ENCODE measurements at regions not wholly inside any gene's neighbourhood (a gene's known extent, or its start where the extent isn't known, plus 50 kb on each side); places are given as distances from the start of the nearest gene placed in this dataset.

DNA sequence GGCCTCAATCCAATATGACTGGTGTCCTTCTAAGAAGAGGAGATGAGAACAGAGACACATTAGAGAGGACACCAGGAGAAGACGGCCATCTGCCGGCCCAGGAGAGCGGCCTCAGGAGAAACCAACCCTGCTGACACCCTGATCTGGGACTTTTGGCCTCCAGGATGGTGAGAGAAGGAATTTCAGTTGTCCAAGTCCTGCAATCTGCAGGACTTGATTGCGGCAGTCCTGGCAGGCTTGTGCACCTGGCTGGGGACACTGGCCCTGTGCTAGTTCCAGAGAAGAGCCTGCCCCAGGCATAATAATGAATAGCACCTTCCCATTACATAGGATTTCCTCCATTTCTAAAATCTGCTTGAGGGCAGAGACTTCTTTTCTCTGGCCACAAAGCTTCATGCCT lies 409.9 kb upstream of the SHH start:
- no peak for DNase-seq (ENCODE audit: low read depth)

DNA sequence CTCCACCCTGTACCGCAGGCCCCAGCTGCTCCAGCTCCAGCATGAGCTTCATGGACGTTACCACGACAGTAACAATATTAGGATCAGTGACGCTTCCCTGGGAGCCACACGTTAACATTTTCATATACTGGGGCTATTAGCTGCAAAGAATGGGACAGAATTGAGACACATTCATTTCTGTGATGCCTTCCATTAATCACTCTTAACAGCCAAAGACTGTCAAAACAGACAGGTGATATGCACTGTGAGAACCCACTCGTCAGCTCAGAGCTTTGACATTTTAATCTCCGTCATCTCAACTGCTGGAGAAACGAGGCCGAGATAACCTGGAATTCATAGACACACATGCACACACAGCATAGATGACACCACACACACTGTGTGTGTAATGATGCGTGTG lies 408.4 kb upstream of the SHH start:
- no peak for DNase-seq (ENCODE audit: low read depth)

DNA sequence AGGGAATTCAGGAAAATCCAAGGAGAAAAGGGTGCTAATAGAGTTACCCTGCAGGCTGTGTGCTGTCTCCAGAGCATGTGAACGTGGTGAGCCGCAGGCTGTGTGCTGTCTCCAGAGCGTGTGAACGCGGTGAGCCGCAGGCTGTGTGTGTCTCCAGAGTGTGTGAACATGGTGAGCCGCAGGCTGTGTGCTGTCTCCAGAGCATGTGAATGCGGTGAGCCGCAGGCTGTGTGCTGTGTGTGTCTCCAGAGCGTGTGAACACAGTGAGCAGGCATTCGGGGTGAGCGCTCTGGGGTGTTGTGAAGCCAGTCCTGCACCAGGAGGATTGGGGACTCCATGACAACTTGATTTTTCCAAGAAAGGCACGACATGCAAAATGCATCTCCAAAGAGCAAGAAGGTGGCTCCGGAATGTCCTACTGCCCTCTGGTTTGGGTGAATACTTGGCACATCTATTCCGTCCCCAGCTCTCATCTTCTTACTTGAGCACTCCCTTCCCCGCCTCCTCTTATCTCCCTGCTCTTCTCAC lies 407.9 kb upstream of the SHH start:
- no peak for DNase-seq (ENCODE audit: low read depth)

DNA sequence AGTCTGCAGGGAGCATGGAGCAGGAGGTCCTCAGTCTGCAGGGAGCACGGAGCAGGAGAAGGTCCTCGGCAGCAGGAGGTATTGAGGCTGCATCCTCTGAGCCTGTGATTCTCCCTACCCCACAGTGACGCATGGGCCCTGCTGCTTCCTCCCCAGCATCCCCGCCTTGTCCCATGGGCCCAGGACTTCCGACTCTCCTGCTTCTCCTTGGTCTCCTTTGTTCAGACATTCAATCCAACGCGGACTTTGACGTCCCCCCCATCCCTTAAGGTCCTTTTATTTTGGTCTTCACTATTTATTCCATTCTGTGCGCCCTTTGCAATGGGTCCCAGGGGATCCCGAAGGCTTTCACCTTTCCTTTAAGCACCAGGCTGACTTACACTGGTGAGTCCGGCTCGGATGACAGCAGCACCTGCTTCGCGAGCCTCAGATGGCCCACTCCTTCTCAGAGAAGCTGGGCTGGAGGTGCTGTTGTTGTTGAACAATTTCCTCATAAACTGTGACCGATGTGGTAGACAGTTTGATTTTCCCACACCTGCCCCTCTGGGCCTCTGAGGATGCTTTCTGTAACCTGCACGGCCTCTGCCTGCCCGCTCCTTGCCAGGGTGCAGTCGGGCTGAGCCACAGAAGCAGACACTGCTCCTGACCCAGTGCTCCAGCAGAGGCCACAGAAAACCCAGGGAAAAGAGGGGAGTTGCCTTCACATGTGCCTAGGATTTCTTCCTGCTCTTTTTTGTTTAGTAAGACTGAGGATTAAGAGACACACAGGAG lies 407.2 kb upstream of the SHH start:
- no peak for DNase-seq (ENCODE audit: low read depth)

DNA sequence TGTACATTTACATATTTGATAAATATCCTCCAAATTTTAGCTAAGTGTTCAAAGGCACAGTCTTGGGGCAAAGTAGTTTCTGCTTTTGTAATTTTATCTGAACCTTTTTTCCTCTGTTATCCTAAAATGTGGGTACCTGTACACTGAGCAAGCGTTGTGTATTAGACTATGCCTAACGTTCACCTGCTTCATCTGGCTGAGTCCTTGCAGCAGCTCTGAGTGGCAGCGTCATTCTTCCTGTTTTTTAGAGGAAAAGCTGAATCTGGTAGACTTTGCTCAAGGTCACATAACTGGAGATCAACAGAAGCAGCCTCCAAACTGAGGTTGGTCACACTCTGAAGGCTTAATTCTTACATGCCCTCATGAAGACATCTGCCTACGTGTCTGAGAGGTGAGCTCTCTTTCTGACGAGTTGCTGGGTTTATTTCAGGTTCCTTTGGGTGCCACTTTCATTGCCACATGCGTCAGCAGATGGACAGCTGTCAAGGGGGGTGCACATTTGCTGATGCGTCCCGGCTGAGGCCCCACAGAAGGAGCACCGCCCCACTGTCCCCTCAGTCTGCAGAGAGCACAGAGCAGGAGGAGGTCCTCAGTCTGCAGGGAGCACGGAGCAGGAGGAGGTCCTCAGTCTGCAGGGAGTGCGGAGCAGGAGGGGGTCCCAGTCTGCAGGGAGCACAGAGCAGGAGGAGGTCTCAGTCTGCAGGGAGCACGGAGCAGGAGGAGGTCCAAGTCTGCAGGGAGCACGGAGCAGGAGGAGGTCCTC lies 406.5 kb upstream of the SHH start:
- no peak for DNase-seq (ENCODE audit: low read depth)

DNA sequence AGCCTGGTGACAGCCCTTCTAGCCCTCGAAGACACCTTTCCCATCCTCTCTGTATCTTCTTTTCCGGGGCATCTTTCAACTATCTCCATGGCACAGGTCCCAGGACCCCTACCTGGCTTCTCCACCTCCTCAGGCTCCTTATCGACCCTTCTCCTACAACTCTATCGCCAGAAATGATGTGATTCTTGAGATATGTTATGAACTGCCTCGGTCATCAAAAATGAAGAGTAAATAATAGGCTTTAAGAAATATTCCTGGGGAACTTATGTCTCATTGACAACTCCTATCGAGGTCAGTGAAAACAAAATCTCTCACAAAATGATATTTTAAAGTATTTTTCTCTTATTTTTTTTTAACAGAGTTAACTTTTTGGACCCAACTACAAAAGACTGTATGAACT lies 405.5 kb upstream of the SHH start:
- no peak for DNase-seq (ENCODE audit: low read depth)

DNA sequence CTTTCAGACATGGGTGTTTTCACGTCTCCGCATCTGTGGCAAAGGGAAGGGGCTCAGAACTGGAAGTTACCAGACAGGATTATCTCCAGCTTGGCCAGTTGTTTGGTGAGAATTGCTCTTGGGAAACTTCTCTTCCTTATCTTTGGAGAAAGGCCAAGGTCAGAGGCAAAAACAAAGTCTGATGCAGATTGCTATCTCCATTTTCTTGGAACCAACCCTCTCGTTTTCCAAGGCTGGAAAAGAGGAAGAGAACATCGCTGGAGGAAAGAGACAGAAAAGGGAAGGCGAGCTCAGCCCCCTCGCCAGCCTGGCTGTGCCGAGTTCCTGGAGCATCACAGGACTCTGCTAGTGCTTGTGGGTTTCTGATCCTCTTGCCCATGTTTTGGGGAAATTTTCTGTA lies 396.8 kb upstream of the SHH start:
- no peak for DNase-seq (ENCODE audit: low read depth)

DNA sequence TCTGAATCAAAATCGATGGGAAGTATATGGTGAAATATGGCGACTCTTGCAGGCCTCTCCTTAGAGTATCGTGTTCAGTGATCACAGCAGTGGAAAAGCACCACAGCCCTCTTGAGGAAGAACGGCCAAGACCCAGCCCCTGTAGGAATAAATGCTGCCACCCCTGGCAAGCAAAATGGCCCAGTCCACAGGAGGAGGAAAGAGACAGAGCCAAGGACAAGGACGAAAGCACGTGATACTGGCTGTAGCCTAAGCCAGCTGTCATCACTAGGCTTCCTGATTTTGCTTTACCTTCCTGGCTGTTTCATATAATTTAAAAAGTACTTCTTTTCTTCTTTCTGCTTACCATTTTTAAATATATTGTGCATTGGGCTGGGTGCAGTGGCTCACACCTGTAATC lies 395.0 kb upstream of the SHH start:
- DNase-seq (ENCODE audit: low read depth), result no peak

DNA sequence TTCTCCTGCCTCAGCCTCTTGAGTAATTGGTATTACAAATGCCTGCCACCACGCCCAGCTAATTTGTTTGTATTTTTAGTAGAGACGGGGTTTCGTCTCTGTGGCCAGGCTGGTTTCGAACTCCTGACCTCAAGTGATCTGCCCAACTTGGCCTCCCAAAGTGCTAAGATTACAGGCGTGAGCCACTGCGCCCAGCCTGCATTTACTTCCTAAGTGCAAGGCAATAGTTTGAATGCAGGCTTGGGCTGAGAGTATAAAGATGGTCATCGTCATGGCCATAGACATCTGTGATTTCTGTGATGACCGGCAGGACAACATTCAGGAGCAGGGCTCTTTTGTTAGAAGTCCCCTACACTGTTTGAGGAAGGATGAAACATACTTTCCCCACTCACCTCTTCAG lies 393.9 kb upstream of the SHH start:
- DNase-seq (ENCODE audit: low read depth), result no peak

DNA sequence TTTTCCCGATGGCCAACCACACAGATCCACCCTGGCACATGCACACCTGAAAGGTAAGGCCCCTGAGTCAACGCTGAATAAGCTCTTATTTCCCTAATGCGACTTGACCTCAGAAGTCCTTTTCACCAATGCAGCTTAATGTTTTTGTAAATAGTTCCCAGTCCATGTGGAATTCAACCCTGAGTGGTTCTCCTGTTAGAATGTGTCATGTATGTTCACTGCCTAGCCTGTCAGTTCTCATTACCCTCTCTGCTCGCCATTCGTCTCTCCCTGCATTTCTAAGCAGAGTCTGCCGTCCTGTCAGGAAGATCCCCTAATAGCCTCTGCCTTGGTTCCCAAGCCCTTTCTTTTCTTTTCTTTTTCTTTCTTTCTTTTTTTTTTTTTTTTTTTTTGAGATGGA lies 392.6 kb upstream of the SHH start:
- DNase-seq (ENCODE audit: low read depth), result no peak

DNA sequence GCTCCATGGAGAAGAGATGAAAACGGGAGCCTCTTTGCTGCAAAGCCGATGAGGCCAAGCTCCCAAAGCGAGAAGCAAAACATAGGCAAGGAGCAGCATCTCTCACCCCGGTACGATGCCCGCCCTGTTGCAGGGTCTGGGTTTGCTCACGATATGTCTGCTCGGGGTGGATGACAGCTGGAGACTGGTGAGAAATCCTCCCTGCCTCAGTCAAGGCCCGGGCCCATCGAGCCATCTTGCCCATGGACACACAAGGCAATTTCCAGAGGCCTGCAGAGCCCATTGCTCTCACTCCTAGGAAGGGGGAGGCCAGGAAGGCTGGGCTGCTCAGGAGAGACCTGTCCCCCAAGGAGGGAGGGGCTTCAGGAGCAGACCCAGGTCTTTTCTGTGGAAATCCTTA lies 391.7 kb upstream of the SHH start:
- no peak for DNase-seq (ENCODE audit: low read depth)

DNA sequence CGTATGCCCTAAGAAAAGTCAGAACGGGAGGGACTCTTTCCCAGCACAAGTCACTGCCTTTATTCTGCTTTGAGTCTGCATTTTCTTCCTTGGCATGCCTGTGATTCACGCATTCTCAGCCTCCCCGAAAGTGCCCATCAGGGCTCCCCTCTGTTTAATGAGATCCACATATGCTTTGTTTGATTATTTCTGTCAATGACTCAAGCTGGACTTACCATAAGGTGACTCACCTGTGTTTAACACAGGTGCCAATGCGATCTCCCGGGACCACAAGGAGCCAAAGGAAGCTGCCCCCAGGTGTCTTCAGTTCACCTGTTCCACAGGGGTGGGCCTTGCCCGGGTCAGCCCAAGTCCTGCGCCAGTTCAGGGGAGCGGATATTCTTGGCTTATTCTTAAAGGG lies 386.0 kb upstream of the SHH start:
- DNase-seq (ENCODE audit: low read depth), result no peak

DNA sequence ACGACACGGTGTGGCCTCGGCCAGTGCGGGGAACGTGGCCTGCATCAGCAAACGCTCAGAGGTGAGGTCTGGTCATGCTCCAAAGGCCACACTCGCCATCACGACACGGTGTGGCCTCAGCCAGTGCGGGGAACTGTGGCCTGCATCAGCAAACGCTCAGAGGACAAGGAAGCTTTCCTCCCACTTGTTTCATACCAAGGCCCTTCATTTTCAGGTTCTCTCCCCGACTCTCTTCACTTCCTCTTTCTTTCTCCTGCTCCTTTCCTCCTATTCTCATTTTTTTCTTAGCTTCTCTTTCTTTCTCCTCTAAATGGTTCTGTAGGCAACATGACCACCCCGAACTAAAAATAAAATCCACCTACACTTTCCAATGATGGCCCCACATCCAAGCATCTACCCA lies 384.4 kb upstream of the SHH start:
- no peak for DNase-seq (ENCODE audit: low read depth)

DNA sequence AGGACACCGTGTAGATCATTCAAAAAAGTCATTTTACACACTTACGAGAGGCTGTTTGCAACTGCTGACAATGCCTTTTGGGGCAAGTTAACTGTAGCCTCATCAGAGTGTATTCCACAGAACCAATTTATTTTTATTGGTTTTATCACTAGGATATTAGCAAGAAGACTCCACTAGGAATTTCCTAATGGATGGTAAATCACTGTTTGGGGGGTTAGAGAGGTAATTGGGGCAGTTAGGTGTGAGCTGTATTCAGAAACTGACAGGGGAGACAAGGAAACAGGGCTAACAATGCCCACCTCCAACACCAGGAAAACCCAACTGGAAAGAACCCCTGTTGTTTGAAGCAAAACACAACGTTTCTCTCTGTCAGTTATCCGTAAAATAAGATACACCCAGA lies 383.0 kb upstream of the SHH start:
- DNase-seq (ENCODE audit: low read depth), result no peak

DNA sequence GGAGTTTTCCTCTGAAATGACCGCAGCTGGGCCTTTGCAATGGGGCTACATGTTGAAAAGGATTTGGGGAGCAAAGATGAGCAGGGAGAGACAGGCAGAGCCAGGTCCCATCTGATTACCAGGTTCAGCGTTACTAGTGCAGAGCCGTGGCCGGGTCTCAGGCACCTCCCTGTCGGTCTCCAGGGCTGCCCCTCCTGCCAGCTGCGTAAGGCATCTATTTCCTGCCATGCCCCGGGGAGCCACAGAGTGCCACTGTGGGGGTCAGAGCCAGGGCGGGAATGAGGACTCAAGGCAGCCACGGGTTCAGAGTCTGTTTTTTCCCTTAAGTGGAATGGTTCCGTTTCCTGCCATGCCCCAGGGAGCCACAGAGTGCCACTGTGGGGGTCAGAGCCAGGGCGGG lies 382.6 kb upstream of the SHH start:
- no peak for DNase-seq (ENCODE audit: low read depth)

DNA sequence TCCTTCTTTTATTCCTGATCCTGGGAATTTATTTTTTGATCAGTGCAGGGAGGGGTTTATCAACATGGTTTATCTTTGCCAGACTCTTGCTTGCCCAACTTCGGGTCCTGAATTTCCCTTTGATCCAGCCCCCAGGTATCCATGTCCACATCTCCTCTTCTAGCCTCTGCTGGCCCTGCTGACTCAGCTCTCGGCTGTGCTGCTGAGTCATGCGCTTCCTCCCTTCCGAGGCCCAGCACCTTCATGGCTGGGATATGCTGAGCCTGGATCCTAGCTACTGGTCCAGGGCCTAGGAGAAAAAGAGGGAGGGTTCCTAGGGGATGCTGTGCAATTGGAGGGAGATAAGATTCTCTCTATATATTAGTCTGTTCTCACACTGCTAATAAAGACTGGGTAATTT lies 380.7 kb upstream of the SHH start:
- DNase-seq (ENCODE audit: low read depth), result no peak

DNA sequence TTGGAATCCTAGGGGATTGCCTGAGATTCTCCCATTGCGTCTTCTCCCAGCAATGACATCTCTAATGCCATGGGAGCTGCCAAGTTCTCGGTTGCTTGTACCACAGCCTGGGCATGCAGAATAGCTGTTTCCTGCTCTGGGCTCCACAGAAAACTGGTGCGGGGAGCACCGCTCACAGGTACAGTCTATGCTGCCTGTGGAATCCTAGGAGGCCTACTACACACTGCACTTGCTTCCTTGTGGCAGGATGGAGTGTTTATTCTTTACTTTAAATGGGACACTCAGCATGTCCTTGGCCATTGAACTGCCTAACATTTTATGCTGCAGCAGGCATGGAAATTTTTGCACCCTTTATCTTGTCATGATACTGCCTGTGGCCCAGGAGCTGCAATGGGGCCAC lies 378.8 kb upstream of the SHH start:
- no peak for DNase-seq (ENCODE audit: low read depth)

DNA sequence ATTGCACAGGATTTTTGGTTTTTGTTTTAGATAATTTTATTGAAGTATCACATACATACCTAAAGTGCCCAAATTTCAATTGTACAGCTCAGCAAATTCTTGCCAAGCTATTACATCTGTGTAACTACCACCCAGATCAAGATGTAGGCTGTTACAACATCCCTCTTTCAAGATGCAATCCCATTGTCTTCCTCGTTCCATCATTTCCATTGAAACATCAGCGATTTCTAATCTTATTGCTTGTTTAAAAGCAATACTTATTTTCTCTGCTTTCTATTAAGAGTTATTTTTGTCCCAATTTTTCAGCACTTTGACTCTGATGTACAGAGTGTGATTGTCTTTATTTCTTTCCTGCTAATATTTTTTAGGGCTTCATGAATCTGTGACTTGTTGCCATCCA lies 372.8 kb upstream of the SHH start:
- DNase-seq (ENCODE audit: low read depth), result no peak

DNA sequence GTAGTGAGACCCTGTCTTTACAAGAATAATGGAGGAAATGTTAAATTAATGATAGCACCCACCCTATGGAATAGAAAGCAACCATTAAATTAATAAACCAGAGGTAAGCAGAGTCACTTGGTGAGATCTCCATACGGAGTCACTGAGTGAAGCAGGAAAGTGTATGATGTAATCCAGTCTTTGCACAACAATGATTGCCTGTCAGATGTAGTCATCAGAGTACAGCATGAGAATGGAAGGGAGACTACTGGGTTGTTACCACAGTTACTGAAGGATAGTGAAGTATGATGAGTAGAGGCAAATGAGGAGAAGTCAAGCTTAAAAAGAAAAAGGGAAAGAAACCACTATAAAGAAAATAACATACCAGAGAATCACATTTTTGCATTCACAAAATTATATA lies 371.9 kb upstream of the SHH start:
- DNase-seq (ENCODE audit: low read depth), result no peak

DNA sequence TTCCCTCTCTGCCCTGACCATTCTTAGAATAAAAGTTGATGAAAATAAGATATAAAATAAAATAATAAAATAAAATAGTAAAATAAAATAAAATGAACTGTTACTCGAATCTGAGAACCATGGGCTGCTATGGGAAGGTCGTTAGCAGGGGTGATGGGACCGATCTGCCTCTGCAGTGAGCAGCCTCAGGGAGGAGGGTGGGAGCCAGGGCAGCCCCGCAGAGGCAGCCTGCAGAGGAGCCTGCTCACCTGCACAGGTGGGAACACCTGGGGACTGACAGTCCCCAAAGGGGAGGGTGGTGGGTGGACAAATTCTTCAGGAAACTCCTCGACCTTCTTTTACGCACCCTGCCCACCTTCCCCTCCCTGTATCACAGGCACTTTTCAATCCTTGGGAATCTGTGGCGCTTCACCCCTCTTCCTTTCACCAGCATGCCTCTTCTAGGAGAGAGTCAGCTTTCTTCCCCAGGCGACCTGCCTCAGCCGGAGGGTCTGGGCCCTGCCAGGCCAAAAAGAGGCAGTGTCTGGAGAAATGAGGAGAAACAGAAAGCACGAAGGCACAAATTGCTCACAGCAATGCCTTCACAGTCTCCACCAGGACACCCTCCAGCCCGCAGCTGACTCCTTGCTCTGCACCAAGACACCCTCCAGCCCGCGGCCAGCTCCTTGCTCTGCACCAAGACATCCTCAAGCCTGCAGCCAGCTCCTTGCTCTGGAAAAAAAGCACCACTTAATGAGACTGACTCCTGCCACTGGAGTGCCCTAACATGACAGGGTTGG lies 368.4 kb upstream of the SHH start:
- DNase-seq (ENCODE audit: low read depth), result no peak

DNA sequence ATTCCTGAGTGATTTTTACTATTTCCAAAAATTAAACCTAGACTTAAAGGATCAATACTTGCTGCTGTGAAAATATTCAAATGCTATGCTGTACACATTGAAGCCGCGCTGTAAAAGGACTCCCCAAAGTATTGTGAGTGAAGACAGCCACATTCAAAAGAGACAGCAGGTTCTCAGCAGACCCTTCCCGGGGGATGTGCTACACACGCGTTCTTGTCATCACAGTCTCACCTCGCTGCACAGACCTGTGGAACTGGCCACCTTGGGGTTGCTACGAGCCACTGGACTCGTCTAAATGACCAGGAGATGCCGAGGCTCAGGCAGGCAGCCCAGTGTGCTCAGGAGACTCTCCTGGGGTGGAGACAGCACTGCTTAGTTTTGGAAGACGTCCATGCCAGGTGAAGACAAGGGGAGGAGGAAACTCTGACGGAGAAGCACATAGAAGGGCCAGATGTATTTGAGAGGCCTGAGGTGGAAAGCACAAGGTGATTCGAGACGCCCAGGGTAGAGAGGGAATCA lies 367.7 kb upstream of the SHH start:
- no peak for DNase-seq (ENCODE audit: low read depth)

DNA sequence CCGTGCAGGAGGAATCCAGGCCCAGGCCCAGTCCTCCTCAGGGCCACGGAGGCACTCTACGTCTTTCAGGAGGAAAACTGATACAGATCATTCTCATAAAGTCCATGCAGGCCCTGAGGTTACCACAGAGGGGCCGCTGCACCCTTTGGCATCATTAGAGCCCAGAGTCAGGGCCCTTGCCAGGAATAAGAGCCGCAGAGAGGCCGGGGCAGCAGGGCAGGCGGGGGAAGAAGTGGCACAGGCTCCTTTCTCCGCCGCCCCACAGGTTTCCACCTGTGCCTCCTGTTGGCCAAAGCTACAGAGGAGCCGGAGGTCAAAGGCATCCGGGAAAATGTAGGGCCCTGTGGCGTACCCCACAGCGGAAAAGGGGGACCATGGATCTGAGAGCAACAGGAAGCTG lies 366.6 kb upstream of the SHH start:
- DNase-seq (ENCODE audit: low read depth), result no peak

DNA sequence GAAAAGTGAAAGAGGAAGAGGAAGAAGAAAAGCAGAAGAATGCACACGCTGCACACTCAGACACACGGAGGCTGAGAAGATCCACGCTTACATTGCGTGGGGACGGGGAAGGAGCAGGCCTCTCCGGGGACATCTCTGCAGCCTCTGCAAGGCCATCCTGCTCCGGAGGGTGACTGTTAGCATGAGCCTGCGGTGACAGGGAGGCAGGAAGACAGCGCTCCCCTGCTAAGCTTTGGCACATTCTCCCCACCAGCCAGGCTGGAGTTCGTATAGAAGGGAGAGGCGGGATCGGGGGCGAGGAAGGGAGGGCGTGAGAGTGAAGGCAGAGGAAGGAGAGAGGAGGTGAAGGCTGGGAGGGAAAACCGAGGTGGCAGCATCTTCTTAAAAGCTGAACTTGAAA lies 366.0 kb upstream of the SHH start:
- no peak for DNase-seq (ENCODE audit: low read depth)

All from stimulated activated CD8-positive, alpha-beta memory T cell treated with anti-CD3 and anti-CD28 coated beads, Interleukin-12 subunit alpha, Interleukin-12 subunit beta, amount 100 ng/mL, for 1 hour (primary cell).